Suppressor macrophage treated with lipopolysaccharide for 4 hours (primary cell): ENCODE measurements at regions not wholly inside any gene's neighbourhood (a gene's known extent, or its start where the extent isn't known, plus 50 kb on each side); places are given as distances from the start of the nearest gene placed in this dataset.
"Not testable (repeated sequence)": the region's sequence is repeated elsewhere in the genome, so short reads cannot be mapped to it uniquely, and the experiment has no call there.

Experiments
- DNase-seq: peaks from one replicate; pipeline ENCODE4 v3.0.0-alpha.2; 2020

DNA sequence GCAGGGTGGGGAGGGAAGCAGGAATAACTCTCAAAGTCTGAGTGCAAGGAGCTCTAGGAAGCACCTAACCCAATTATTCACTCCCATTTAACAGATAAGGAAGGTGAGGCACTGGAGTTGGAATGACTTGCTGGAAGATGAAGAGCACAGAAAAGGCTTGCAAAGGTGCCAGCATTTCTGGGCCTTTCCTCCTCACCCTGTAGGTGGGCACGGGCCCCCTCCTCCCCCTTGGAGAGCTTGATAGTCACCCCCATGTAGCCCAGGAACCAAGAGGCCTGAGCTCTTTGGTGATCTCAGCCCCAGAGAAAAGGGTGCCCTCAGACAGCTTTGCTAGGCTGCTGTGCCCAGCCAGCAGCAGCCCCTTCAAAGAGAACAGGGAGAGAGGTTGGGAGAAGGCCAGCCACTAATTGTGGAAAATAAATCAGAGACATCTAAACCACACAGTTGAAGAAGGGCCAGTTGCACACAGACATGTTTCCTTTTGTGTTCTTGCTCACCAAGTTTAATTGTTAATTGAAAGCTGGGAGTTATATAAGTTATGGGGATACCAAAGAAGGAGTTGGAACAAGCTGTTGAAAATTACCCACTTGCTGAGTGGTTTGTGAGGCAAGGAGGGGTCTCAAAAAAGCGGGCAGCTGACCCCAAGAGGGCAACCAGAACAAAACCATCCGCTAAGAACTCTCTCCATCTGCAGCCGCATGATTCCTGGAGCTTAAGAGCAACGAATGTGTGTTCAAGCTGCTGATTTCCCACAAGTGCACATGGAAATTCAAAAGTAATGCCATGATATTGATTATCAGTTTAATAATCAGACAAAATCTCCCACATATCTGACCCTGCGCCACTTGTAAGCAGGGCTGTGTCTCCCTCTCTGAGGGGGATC lies 77.0 kb downstream of the MRPL14 start:
- no peak for DNase-seq

DNA sequence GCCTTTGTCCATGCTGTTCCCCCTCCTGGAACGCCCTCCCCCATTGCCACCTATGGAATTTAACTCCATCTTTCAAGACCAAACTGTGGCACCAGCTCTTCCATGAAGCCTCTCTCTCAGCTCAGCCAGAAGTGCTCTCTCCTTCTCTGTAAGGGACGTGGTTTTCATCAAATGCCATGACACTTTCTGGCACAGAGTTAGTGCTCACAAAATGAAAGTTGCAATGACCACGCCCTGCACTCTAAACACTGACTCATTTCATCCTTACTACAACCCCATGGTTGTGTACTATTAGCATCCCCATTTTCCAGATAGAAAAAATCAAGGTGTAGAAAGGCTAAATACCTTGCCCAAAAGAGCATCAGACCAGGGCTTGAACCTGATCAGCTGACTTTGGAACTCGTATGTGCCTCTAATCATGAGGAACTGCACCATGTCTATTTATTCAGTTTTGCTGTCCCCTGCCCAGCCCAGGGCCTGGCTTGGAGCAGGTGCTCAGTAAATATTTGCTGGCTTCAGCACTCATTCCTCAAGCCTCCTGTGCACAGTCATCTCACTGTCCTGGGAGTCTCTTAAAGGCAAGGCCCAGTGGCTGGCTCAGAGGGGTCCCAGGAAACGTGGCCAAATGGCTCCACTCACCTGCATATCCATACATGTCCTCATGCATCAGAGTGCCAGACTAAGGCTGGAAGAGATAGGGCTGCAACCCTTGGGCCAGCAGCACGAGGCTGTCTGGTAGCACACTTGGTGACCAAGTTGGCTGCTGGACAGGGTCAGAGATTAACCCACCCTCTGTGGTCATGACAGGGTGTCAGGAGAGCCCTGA lies 77.9 kb downstream of the MRPL14 start:
- DNase-seq: peak; percentile 61

DNA sequence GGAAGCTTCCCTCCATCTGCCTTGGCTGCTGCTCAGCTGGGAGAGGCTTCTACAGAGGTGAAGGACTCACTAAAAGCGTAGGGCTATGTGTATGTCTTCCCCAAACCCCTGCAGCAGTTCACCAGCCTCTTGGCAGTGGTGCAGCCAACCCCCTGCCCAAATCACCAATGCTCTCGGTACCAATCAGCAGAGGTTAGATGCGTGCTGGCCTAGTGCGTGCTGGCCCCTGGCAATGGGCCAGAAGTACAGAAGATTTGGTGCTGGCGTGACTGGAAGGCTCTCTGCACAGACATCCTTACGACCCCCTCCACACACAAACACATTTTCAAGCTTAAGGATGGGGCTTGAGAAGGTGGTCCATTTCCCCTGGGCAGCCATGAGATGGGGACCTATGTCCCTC lies 79.0 kb downstream of the MRPL14 start:
- no peak for DNase-seq

DNA sequence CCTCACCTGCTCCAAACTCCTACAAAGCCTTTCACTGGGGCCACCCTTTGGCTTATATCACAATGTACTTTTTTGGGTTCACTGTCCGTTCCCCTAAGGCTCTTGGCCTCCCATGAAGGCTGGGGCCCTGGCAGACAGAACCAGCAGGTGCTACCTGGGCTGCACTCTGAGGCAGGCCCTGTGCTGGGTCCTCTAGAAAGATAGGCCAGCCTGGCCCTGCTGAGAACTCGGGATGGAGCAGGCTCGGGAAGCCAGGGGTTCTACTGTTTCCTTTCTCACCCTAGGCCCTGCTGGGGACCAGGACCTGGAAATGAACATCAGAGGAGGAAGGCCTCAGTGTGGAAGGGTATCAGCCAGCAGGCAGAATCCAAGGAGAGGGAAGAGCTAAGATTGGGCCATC lies 79.5 kb downstream of the MRPL14 start:
- no peak for DNase-seq

DNA sequence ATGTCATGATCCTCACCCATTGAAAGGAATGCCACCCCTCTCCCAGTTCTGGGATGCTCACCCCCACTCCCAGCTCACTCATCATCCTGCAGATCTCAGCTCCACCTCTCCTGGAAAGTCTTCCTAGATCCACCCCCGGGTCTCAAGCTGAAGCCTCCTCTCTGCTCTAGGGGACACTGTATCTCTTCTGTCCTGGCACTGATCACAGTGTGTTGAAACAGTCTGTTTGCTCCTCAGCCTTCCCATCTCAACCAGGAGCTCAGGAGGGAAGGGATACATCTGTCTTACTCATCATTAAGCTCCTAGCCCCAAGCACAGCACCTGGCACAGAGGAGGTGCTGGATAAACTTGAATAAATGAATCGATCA lies 80.1 kb downstream of the MRPL14 start:
- DNase-seq: no peak

DNA sequence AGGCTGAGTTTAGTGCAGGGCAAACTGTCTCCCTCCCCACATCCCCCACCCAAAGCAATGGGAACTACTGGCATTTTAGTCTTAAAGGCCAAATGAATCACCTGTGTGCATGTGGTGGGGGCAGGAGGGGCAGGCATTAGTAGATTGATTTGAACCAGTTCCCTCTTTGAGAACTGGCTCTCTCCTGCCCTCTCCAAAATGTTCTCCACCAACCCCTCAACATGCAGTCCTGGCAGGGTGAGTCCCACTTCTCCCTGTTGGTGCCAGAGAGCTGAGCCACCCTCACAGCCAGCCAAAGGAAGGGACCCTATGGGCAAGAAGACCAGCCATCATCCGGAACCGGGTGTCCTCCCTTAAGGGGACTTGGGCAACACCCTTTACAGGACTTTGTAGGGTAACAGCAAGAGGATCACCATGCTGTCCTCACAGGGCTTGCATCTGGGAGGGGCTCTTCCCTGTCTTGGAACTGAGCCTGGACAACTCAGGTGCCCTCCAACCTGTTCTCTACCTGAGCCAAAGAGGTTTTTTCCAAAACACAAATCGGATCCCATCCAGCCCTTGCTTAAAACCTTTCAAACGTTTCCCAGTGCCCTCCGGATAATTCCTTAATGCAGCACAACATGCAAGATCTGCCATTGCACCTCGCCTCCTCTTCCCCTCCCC lies 80.6 kb downstream of the MRPL14 start:
- DNase-seq: no peak

DNA sequence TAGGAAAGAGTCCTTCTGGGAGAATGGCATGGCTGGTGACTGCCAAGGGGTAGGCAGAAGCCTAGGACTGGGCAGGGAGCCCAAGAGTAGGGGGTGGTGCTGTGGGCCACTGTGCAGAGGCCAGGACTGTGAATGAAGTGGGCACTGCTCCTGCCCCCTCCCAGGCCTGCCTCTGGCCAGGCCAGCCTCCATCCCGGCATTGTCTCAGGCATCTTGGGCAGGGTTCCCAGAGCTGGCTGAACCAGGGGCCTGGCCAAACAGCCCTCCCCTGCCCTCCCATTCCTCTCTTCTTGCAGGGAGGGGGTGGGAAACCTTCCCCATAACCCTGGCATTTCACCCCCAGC lies 81.6 kb downstream of the MRPL14 start:
- no peak for DNase-seq

DNA sequence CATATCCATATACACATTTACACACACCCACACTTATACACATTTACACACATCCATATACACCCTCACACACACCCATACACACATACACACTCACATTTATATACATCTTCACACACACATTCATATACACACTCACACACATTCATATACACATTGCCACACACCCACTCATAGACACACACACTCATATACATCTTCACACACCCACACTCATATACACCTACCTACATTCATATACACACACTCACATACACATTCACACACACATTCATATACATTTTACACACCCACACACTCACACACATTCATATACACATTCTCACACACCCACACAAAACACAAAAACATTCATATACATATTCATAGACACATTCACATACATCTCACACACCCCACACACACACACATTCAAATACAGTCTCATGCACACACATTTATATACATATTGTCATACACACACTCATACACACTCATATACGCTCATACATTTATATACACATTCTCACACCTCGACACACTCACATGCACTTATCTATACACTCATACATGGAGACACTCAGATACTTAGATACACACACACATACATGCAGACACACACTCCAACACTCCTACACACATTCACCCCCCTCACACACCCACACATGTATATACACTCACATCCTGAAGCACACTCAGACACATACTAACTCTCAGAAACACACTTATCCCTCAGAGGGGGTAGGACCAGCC lies 82.1 kb downstream of the MRPL14 start:
- DNase-seq: no peak

DNA sequence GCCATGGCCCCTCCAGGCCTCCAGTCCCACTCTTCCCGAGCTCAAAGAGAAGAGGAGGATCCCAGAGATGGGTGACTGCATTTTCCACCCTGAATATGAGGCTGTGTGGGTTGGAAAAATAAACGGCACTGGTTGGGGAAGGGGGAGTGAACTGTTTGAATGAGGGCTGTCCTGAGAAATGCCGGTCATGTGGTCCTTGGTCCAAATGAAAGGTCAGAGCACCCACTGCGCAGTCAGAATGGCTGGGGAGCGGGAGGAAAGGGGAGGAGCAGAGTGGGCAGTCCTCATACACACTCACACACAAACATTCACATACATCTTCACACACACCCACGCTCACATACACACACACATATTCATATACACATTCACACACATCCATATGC lies 83.1 kb downstream of the MRPL14 start:
- DNase-seq: no peak

DNA sequence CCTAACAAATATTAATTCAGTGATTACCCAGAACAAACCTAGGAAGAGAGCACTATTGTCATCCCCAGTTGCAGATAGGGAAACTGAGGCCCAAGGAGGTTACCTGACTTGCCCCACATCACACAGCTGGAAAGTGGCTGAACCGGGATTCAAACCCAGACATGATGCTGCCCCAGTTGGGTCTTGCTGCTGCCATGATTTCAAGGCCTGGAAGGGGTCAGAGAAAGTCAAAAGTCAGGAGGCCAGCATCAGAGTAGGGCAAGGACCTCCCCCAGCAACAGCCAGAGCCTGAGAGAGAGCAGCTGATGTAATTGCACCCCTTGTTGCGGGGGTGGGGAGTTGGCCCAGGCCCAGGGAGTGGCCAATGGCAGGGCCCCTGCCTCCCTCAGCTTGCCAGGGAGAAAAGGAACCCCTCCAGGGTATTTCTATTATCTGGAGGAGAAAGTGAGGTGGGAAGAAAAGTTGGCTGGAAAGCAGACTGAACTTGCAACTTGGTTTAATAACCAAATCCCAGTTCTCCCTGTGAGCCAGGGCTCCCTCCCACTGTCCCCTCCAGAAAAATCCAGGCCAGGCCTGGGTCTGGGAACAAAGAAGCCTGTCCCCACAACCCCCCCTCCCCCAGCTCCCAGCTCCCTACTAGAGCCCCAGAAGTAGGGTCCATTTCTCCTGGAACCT lies 83.6 kb downstream of the MRPL14 start:
- DNase-seq: no peak

DNA sequence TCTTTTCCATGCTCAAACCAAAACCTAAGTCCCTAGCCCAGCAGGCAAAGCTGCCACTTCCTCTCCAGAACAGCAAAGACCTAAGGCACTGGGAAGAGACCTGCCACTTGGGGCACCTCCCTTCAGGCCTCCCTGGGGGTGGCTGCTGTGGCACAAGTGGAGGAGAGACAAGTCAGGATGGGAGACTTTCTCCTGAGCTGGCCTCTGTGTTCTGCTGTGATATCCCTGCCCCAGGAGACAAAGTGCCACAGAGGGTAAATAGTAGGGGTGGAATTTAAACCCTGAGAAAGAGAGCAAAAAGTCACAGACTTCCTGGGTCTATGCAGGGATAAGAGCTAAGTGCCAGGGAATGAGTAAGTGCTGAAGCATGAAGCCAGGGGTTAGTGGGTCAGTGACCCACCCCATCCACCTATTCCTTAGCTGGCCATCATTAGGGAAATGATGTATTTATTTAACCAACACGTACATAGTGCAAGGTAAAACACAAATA lies 84.2 kb downstream of the MRPL14 start:
- DNase-seq: peak; percentile 57

DNA sequence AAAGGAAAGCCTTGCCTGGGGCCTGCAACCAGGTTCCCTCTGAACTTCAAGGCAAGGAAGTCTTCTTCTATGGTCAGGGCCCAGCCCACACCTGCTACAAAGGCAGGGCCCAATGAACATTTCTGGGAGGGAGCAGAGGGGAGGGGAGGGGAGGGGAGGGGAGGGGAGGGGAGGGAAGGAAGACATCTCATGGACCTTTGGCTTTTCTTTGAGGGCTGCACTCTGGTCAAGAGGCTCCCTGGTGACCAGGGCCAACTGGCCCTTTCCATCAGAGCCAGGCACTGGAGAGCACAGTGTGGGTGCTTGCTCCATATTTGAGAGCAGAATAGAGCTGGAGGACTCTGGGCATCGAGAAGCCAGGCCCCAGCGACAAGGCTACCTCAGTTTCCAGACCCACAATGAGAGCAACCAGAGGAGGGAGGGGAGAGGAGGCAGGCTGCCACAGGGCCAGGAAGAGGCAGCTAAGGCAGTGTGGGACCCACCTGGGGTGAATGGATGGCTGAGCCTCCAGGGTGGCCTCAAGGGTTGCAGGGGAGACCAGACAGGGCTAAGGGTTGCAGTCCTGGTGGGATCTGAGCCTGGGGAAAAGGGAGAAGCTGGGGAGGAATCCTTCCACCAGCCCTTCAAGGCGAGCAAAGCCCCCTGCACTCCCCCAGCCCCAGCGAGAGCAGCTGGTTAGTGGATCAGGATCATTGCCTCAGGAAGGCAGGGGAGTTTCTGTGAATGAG lies 84.8 kb downstream of the MRPL14 start:
- no peak for DNase-seq

DNA sequence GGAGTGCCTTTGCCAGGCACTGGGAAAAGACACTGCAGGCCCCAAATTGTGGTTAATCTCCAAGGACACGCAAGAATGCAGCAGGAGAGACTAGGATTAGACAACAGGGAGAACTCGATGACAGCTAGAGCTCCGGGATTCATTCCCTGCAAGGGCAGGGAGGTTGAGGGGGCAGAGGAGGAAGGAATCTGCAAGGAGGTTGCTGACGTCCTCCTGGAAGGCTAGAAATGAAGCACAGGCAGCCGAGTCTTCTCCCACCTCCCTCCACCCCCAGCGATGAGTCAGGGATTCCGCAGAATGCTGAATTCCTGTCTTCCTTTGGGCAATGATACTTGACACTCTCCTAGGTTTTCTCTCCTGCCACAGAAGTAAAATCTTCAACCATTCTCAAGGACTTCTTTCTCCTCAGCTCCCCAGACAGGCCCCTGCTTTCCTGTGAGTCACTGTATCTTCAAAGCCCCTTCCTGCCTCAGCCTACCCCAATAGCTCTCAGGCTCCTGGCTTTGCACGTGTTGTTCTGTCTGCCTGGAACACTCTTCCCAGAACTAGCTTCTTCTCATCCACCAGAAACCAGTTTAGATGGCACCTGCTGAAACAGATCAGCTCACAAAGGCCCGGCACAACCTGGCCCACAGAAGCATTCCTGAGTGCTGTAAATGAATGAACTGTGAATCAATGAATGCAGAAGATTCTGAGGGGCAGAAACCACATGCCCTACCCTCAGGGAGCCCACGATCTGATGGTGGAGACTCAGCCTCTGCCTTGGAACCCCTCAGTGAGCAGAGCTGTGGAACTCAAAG lies 85.6 kb downstream of the MRPL14 start:
- DNase-seq: peak; percentile 64

DNA sequence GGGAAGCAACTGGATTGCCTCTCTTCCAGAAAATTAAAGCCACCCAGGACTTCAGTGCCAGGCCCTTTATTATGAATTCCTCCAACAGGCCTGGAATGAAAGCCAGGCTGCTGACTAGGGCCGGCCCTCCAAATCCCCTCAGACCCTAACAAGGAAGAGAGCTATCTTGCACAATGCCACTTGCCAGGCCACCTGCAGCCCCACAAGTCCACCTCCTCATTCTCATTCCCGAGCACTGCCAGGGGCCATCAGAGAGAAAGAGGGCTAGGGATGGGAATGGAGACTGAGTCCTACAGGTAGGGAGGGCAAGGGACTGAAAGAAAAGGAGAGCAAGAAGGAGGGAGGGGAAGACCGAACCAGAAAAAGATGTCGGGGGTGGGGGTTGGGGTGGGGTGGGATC lies 86.5 kb downstream of the MRPL14 start:
- DNase-seq: no peak

DNA sequence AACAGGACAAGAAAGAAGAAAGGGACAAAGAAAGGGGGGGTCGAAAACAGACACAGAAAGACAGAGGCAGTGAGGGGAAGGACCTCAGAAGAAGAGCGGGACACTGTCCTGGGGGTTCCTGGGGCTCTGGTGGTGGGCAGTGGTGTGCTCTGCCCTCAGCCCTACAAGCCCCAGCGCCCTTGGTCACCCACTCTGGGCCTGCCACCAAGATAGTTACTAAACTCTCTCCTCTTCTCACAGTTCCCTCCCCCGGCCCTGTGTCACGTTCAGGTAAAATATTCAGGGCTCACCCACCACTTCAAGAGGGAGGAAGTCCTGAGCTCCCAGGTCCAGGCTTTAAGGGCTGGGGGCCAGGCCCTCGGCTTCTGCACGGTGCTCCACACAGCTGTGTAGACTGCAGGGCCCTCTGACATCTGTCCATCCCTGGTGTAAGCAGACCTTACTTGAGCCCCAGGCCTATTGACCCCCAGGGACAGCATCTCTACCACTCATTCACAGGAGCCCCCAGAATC lies 87.4 kb downstream of the MRPL14 start:
- DNase-seq: no peak

DNA sequence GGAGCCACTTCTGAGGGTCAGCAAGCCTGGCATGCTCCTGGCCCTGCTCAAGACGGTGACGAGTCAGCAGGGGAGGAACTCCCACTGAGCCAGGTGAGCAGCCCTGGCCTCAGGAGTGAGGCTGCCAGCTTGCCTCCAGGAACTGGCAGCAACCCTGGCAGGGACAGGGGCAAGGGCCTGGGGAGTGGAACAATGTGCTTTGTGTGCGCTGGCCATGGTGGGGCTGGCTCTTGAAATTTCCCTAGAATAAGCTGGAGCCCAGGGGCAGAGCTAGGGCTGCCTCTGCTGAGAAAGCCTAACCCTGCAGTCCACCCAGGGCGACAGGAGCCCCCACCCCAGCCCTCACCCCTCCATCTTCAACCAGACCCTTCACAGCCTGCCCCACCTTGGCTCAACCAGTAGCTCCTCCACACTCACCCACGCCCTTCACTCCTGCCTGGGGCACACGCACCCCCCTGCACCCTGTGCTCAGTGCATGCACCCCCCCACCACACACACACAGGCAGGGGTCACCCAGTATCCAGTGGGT lies 88.0 kb downstream of the MRPL14 start:
- no peak for DNase-seq

DNA sequence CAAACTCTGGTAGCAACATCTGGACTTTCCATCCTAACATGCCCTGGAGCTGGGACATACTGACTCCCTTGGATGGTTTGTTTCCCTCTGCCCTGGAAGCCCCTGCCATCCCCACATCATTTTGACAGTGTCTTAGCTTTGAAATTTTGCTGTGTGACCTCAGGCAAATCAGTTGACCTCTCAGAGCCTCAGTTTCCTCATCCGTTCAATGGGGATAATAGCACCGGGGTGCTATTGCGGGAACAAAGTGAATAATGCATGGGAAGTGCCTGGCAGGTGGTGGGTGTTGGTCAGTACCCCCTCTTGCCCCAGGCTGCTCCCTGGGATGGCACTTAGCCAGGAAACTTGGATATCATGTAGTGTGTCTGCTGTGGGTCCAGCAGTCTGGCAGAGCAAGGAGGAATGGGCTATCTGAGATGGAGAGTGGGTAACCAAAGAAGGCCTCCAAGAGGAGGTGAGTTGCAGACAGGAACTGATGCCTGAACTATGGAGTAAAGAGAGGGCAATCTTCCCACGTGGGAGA lies 88.6 kb downstream of the MRPL14 start:
- no peak for DNase-seq

DNA sequence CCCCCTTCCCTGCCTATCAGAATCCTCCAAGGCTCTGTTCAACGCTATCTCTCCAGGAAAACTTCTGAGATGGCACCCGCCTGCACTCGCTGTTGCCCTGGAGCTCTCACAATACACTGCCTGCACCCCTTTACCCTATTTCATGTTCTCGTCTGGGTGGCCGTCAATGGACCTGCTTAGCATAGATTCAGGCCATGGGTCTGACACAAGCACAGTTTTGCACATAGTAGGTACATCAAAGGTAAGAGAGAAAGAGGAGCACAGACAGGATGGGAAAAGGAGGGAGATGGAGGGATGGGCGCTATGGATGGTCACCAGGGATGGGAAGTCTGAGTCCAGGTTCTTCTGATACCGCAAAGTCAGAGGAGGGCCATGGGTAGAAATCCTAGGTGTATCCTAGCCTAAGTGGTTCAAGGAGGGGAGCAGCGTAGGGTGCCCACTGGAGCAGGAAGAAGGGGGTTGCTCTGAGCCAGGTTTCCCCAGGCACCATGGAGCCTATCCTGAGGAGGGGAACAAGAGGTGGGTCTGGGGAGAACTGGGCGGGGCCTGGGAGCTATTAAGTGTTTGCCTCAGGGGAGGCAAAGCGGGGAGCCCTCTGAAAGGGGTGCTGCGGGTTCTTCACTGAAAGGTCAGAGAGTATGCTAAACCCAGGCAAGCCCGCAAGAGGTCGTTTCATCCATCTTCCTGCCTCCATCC lies 89.3 kb downstream of the MRPL14 start:
- DNase-seq: no peak

DNA sequence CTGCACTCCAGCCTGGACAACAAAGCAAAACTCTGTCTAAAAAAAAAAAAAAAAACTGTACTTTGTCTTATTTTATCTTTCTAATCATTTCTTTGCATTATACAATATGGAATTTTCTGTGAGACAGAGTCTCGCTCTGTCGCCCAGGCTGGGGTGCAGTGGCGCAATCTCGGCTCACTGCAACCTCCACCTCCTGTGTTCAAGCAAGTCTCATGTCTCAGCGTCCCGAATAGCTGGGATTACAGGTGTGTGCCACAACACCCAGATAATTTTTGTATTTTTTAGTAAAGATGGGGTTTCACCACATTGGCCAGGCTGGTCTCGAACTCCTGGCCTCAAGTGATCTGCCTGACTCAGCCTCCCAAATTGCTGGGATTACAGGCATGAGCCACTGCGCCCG lies 90.0 kb downstream of the MRPL14 start:
- not testable (repeated sequence) for DNase-seq
